HepG2 (cell line): ENCODE measurements at regions not wholly inside any gene's neighbourhood (a gene's known extent, or its start where the extent isn't known, plus 50 kb on each side); places are given as distances from the start of the nearest gene placed in this dataset.

ENCODE experiments used
- ATAC-seq: fragments of 200-7000 bp; cut with Tn5 transposase; 3 replicates; pipeline ENCODE4 v1.9.1; 2020; ENCODE audit warnings: mild to moderate bottlenecking, moderate library complexity
- BruUV-seq: library from RNA; stranded (reverse); fragments of 400-500 nt; replicated peaks from 2 replicates; lab custom pipeline; 2021; lab: Mats Ljungman, UMichigan
- CTCF ChIA-PET: fragments of 300-600 bp; formaldehyde crosslinking; extraction: SDS; loops from one replicate; lab custom pipeline; 2021; ENCODE audit warnings: low total read pairs, inconsistent platforms, low intra/inter-chr PET ratio; lab: Yijun Ruan, JAX
- POLR2A ChIA-PET: fragments of 350-600 bp; sonication (Branson Sonifier 250); formaldehyde crosslinking; loops from one replicate; lab custom pipeline; 2020; ENCODE audit warnings: antibody characterized with exemption, inconsistent platforms; lab: Yijun Ruan, JAX
- DNase-seq: peaks from one replicate; pipeline ENCODE4 v3.0.0-alpha.2; 2015; ENCODE audit warnings: low spot score
- FAIRE-seq: peaks from 3 replicates; lab custom pipeline; 2011; peaks lifted over from hg19 to GRCh38; lab: Jason Lieb, UNC
- H2AFZ ChIP-seq: one replicate; pipeline ENCODE4 v1.6.1; 2011; ENCODE audit warnings: low read length, inconsistent platforms
- H3K27ac ChIP-seq: fragments of 300-600 bp; 3 replicates; pipeline ENCODE4 v1.8.0; 2011; ENCODE audit warnings: mixed run types, mild to moderate bottlenecking, mixed read lengths, low read length, inconsistent platforms; ENCODE audit not compliant: insufficient read depth; ENCODE audit errors: extremely low read length
- H3K27me3 ChIP-seq, 2 experiments: fragments of 200-600 bp in 1 of 2; 2 replicates in 1 of 2; 3 replicates in 1 of 2; pipeline versions ENCODE4 v1.6.0 to v1.8.0; 2011; ENCODE audit warnings: low read length in 2 of 2, mild to moderate bottlenecking in 2 of 2, moderate library complexity in 2 of 2, inconsistent platforms in 1 of 2; ENCODE audit not compliant: insufficient read depth in 2 of 2, control insufficient read depth in 1 of 2
- H3K36me3 ChIP-seq, 2 experiments: fragments of 200-600 bp in 1 of 2; replicated peaks in 1 of 2; 2 replicates in 1 of 2; 3 replicates in 1 of 2; pipeline versions ENCODE4 v1.5.1 to v1.8.0; 2011; ENCODE audit warnings: low read length in 2 of 2, inconsistent platforms in 1 of 2; ENCODE audit not compliant: insufficient read depth in 2 of 2, control insufficient read depth in 1 of 2
- H3K4me1 ChIP-seq: 2 replicates; pipeline ENCODE4 v1.5.1; 2012; ENCODE audit warnings: low read length, inconsistent platforms; ENCODE audit not compliant: insufficient read depth
- H3K4me2 ChIP-seq: 2 replicates; pipeline ENCODE4 v1.6.0; 2011; ENCODE audit warnings: low read depth, low read length, inconsistent platforms
- H3K4me3 ChIP-seq, 3 experiments: fragments of 200-600 bp in 1 of 3; sonication (generic), shearing (Covaris generic) in 1 of 3; replicated peaks in 1 of 3; 2 replicates each; pipeline ENCODE4 v1.5.1; 2011 to 2016; ENCODE audit warnings: low read length in 3 of 3, inconsistent platforms in 2 of 3, low read depth in 2 of 3, mild to moderate bottlenecking in 2 of 3, control low read depth in 1 of 3, mixed read lengths in 1 of 3; ENCODE audit not compliant: insufficient read depth in 1 of 3
- H3K79me2 ChIP-seq: one replicate; pipeline ENCODE4 v1.6.1; 2011; ENCODE audit warnings: low read length, inconsistent platforms; ENCODE audit not compliant: insufficient read depth
- H3K9ac ChIP-seq: 2 replicates; pipeline ENCODE4 v1.6.0; 2011; ENCODE audit warnings: mild to moderate bottlenecking, low read depth, low read length, inconsistent platforms; ENCODE audit not compliant: insufficient read depth
- H3K9me3 ChIP-seq: 2 replicates; pipeline ENCODE4 v1.5.1; 2012; ENCODE audit warnings: mild to moderate bottlenecking, low read length
- H4K20me1 ChIP-seq: 2 replicates; pipeline ENCODE4 v1.6.0; 2011; ENCODE audit warnings: inconsistent platforms, mild to moderate bottlenecking, low read length, moderate library complexity; ENCODE audit not compliant: insufficient read depth
- FOXP1 ChIP-seq, 2 experiments: fragments of 450-650 bp in 1 of 2; IDR thresholded peaks; 2 replicates each; pipeline ENCODE4 v1.6.1; 2017 to 2018; ENCODE audit warnings: antibody characterized with exemption in 1 of 2
- HES4 ChIP-seq: sonication (generic); formaldehyde crosslinking; IDR thresholded peaks from 2 replicates; pipeline ENCODE4 v1.9.0; 2021; ENCODE audit warnings: mild to moderate bottlenecking, missing genetic modification reagents, borderline replicate concordance
- MZF1 ChIP-seq: sonication (generic); formaldehyde crosslinking; IDR thresholded peaks from 2 replicates; pipeline ENCODE4 v1.8.1; 2023; ENCODE audit warnings: mild to moderate bottlenecking, missing genetic modification reagents, borderline replicate concordance
- NFAT5 ChIP-seq: sonication (generic); formaldehyde crosslinking; IDR thresholded peaks from 2 replicates; pipeline ENCODE4 v1.4.0; 2020; ENCODE audit warnings: missing genetic modification reagents
- SCMH1 ChIP-seq: sonication (generic); formaldehyde crosslinking; IDR thresholded peaks from 2 replicates; pipeline ENCODE4 v1.9.0; 2021; ENCODE audit warnings: missing genetic modification reagents, mild to moderate bottlenecking, borderline replicate concordance
- ZC3H4 ChIP-seq: sonication (generic); formaldehyde crosslinking; IDR thresholded peaks from 2 replicates; pipeline ENCODE4 v1.4.0; 2020; ENCODE audit warnings: missing genetic modification reagents, borderline replicate concordance
- ZNF263 ChIP-seq: sonication (generic); formaldehyde crosslinking; IDR thresholded peaks from 2 replicates; pipeline ENCODE4 v1.4.0; 2020; ENCODE audit warnings: missing genetic modification reagents
- ZNF354B ChIP-seq: sonication (generic); formaldehyde crosslinking; IDR thresholded peaks from 2 replicates; pipeline ENCODE4 v1.8.0; 2022; ENCODE audit warnings: mild to moderate bottlenecking, missing genetic modification reagents
- ZNF431 ChIP-seq: sonication (generic); formaldehyde crosslinking; IDR thresholded peaks from 2 replicates; pipeline ENCODE4 v1.9.0; 2022; ENCODE audit warnings: missing genetic modification reagents, low read depth, mild to moderate bottlenecking, borderline replicate concordance
- ZNF616 ChIP-seq: sonication (generic); formaldehyde crosslinking; IDR thresholded peaks from 2 replicates; pipeline ENCODE4 v1.5.0; 2020; ENCODE audit warnings: low read depth, mild to moderate bottlenecking, missing genetic modification reagents
- ZNF737 ChIP-seq: sonication (generic); formaldehyde crosslinking; IDR thresholded peaks from 2 replicates; pipeline ENCODE4 v1.5.0; 2020; ENCODE audit warnings: missing genetic modification reagents, mild to moderate bottlenecking, borderline replicate concordance
- WGBS: methylation state at CpG from one replicate; pipeline ENCODE4 v1.1.6; 2017; ENCODE audit warnings: low lambda C conversion rate; 5-methylcytosine and 5-hydroxymethylcytosine counted together
- in situ Hi-C: cut with HindIII; loops from 2 replicates; pipeline ENCODE4 v1.10.0; 2017; ENCODE audit warnings: low pct_unique_long_range_greater_than_20kb; ENCODE audit not compliant: extremely low pct_ligation_motif_present
- intact Hi-C: fragments of 100-400 bp; cut with micrococcal nuclease; formaldehyde crosslinking; loops from one replicate; pipeline ENCODE4 v1.10.0; 2022; ENCODE audit not compliant: unreplicated experiment
- TF ChIP-seq, protein P1 (sequence below): sonication (generic); formaldehyde crosslinking; IDR thresholded peaks from 2 replicates; pipeline ENCODE4 v1.5.0; 2020; ENCODE audit warnings: mild to moderate bottlenecking, missing genetic modification reagents, borderline replicate concordance

GRCh38 chr21:25424634-25425033 lies 182.6 kb downstream of the MRPL39 start:
- no peaks in the 10 kb centered on the region; a peak in 1 of 5 replicates for H3K27me3 ChIP-seq
- H3K27ac ChIP-seq: no peak overlapping the region
- H2AFZ ChIP-seq: no peak overlapping the region
- H4K20me1 ChIP-seq: no peaks in the 10 kb centered on the region
- ChIA-PET POLR2A (no interaction called here), CTCF (no interaction called here)
- no TSS peak for BruUV-seq
- no peak overlapping the region for H3K9ac ChIP-seq
- no peak overlapping the region for H3K4me2 ChIP-seq
- ATAC-seq (no peak), DNase-seq (no peak), FAIRE-seq (no peak)
- peaks cover 60% of the 10 kb centered on the region for H3K9me3 ChIP-seq
- intact Hi-C loops: no loop called here
- H3K4me1 ChIP-seq: no peaks in the 10 kb centered on the region
- no peaks in the 10 kb centered on the region for H3K79me2 ChIP-seq
- no peaks in the 10 kb centered on the region for H3K36me3 ChIP-seq
- in situ Hi-C loops: no loop called here
- 9% methylated on average over 2 of the region's 2 CpGs for WGBS
- H3K4me3 ChIP-seq: no peak overlapping the region
- TF ChIP-seq HES4 (CRISPR knock-in tag) (no peak), ZNF616 (CRISPR knock-in tag) (no peak), ZC3H4 (CRISPR knock-in tag) (no peak), FOXP1 (IDR thresholded peaks at IDR 0.05) (no peak), FOXP1 (CRISPR knock-in tag; IDR thresholded peaks at IDR 0.05) (no peak), ZNF737 (CRISPR knock-in tag) (no peak), ZNF263 (CRISPR knock-in tag) (no peak), NFAT5 (CRISPR knock-in tag) (no peak), SCMH1 (CRISPR knock-in tag) (no peak), ZNF354B (CRISPR knock-in tag) (no peak), MZF1 (no peak), ZNF431 (no peak)
- TF ChIP-seq, protein P1, sequence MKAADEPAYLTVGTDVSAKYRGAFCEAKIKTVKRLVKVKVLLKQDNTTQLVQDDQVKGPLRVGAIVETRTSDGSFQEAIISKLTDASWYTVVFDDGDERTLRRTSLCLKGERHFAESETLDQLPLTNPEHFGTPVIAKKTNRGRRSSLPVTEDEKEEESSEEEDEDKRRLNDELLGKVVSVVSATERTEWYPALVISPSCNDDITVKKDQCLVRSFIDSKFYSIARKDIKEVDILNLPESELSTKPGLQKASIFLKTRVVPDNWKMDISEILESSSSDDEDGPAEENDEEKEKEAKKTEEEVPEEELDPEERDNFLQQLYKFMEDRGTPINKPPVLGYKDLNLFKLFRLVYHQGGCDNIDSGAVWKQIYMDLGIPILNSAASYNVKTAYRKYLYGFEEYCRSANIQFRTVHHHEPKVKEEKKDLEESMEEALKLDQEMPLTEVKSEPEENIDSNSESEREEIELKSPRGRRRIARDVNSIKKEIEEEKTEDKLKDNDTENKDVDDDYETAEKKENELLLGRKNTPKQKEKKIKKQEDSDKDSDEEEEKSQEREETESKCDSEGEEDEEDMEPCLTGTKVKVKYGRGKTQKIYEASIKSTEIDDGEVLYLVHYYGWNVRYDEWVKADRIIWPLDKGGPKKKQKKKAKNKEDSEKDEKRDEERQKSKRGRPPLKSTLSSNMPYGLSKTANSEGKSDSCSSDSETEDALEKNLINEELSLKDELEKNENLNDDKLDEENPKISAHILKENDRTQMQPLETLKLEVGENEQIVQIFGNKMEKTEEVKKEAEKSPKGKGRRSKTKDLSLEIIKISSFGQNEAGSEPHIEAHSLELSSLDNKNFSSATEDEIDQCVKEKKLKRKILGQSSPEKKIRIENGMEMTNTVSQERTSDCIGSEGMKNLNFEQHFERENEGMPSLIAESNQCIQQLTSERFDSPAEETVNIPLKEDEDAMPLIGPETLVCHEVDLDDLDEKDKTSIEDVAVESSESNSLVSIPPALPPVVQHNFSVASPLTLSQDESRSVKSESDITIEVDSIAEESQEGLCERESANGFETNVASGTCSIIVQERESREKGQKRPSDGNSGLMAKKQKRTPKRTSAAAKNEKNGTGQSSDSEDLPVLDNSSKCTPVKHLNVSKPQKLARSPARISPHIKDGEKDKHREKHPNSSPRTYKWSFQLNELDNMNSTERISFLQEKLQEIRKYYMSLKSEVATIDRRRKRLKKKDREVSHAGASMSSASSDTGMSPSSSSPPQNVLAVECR: no peak
